GM12878 (cell line): ENCODE measurements at regions not wholly inside any gene's neighbourhood (a gene's known extent, or its start where the extent isn't known, plus 50 kb on each side); places are given as distances from the start of the nearest gene placed in this dataset.
"Not testable (repeated sequence)": the region's sequence is repeated elsewhere in the genome, so short reads cannot be mapped to it uniquely, and the experiment has no call there.

ENCODE experiments used
- ATAC-seq: fragments of 200-7000 bp; cut with Tn5 transposase; 3 replicates; pipeline ENCODE4 v1.9.1; 2020; ENCODE audit warnings: mild to moderate bottlenecking, moderate library complexity
- BruUV-seq: library from RNA; stranded (reverse); fragments of 400-500 nt; replicated peaks from 2 replicates; lab custom pipeline; 2021; lab: Mats Ljungman, UMichigan
- CTCF ChIA-PET: fragments of 300-600 bp; sonication (Branson Sonifier 250); formaldehyde crosslinking; extraction: SDS; loops from one replicate; lab custom pipeline; 2021; ENCODE audit warnings: inconsistent platforms; lab: Yijun Ruan, JAX
- POLR2A ChIA-PET: fragments of 350-600 bp; formaldehyde crosslinking; extraction: SDS; loops from one replicate; lab custom pipeline; 2021; ENCODE audit warnings: inconsistent platforms; lab: Charles Lee
- RAD21 ChIA-PET: fragments of 300-600 bp; sonication (Branson Sonifier 250); formaldehyde crosslinking; loops from one replicate; lab custom pipeline; 2023; ENCODE audit warnings: antibody characterized with exemption; ENCODE audit not compliant: unreplicated experiment; lab: Charles Lee
- SMC1A ChIA-PET: fragments of 300-600 bp; sonication (Branson Sonifier 250); formaldehyde crosslinking; loops from one replicate; lab custom pipeline; 2023; ENCODE audit not compliant: unreplicated experiment, uncharacterized antibody; lab: Charles Lee
- DNase-seq: peaks from one replicate; pipeline ENCODE4 v3.0.0-alpha.2; 2011; ENCODE audit warnings: low read depth, low spot score
- FAIRE-seq: peaks from 3 replicates; lab custom pipeline; 2011; peaks lifted over from hg19 to GRCh38; lab: Jason Lieb, UNC
- H2AFZ ChIP-seq: 2 replicates; pipeline ENCODE4 v1.6.0; 2011; ENCODE audit warnings: low read depth, low read length, control low read depth; ENCODE audit not compliant: control insufficient read depth
- H3K27ac ChIP-seq: 2 replicates; pipeline ENCODE4 v1.5.1; 2011; ENCODE audit warnings: control low read depth; ENCODE audit not compliant: control insufficient read depth, insufficient read depth
- H3K27me3 ChIP-seq, 2 experiments: replicated peaks in 1 of 2; 2 replicates each; pipeline versions ENCODE4 v1.6.0 to v1.6.1; 2011; ENCODE audit warnings: low read length in 1 of 2; ENCODE audit not compliant: control insufficient read depth in 2 of 2, insufficient read depth in 2 of 2
- H3K36me3 ChIP-seq, 2 experiments: 2 replicates each; pipeline ENCODE4 v1.5.1; 2011; ENCODE audit warnings: low read length in 1 of 2; ENCODE audit not compliant: control insufficient read depth in 2 of 2, insufficient read depth in 2 of 2
- H3K4me1 ChIP-seq: 2 replicates; pipeline ENCODE4 v1.6.1; 2011; ENCODE audit warnings: mild to moderate bottlenecking, low read length, moderate library complexity, mixed read lengths; ENCODE audit not compliant: control insufficient read depth, insufficient read depth
- H3K4me2 ChIP-seq: 2 replicates; pipeline ENCODE4 v1.6.0; 2011; ENCODE audit warnings: control low read depth; ENCODE audit not compliant: control insufficient read depth, insufficient read depth
- H3K4me3 ChIP-seq: fragments of 200-600 bp; sonication (generic); 2 replicates; pipeline ENCODE4 v1.5.1; 2016
- H3K79me2 ChIP-seq: 2 replicates; pipeline ENCODE4 v1.6.0; 2011; ENCODE audit warnings: low read length; ENCODE audit not compliant: control insufficient read depth, insufficient read depth
- H3K9ac ChIP-seq: 2 replicates; pipeline ENCODE4 v1.8.0; 2011; ENCODE audit warnings: low read length, control low read depth, mixed read lengths; ENCODE audit not compliant: control insufficient read depth, insufficient read depth
- H3K9me3 ChIP-seq: replicated peaks from 3 replicates; pipeline ENCODE4 v1.5.1; 2011; ENCODE audit warnings: mild to moderate bottlenecking, low read length; ENCODE audit not compliant: control insufficient read depth, insufficient read depth
- H4K20me1 ChIP-seq: 2 replicates; pipeline ENCODE4 v1.6.0; 2011; ENCODE audit not compliant: control insufficient read depth, insufficient read depth
- BACH1 ChIP-seq: fragments of 450-650 bp; IDR thresholded peaks from 2 replicates; pipeline ENCODE4 v1.6.1; 2017; ENCODE audit warnings: mild to moderate bottlenecking, borderline replicate concordance
- CBX5 ChIP-seq: sonication (generic); IDR thresholded peaks from 2 replicates; pipeline ENCODE4 v1.6.1; 2016; ENCODE audit warnings: low read depth, moderate library complexity, mild to moderate bottlenecking, inconsistent platforms
- HCFC1 ChIP-seq: fragments of 150-350 bp; IDR thresholded peaks from 2 replicates; pipeline ENCODE4 v1.6.1; 2014; ENCODE audit warnings: low read length
- HDAC6 ChIP-seq: fragments of 200-600 bp; sonication (generic); IDR thresholded peaks from one replicate; pipeline ENCODE4 v1.8.0; 2017; ENCODE audit warnings: antibody characterized with exemption; ENCODE audit not compliant: unreplicated experiment
- JUNB ChIP-seq: IDR thresholded peaks from 2 replicates; pipeline ENCODE4 v1.6.1; 2016; ENCODE audit warnings: antibody characterized with exemption, mild to moderate bottlenecking
- MAX ChIP-seq: IDR thresholded peaks from 2 replicates; pipeline ENCODE4 v1.6.1; 2012; ENCODE audit warnings: low read depth, low read length, improper control_type of control experiment
- NFIC ChIP-seq: IDR thresholded peaks from 2 replicates; pipeline ENCODE4 v1.6.1; 2012; ENCODE audit warnings: low read depth, mild to moderate bottlenecking, inconsistent platforms, low read length, moderate library complexity
- NRF1 ChIP-seq: conservative IDR thresholded peaks from 2 replicates; pipeline ENCODE4 v1.6.1; 2011; ENCODE audit warnings: mild to moderate bottlenecking, low read depth, low read length, improper control_type of control experiment
- SIX5 ChIP-seq: IDR thresholded peaks from 2 replicates; pipeline ENCODE4 v1.6.1; 2011; ENCODE audit warnings: mild to moderate bottlenecking, low read depth, low read length, moderate library complexity; ENCODE audit not compliant: severe bottlenecking
- WGBS: methylation state at CpG from one replicate; pipeline ENCODE4 v1.1.6; 2016; ENCODE audit warnings: low lambda C conversion rate; ENCODE audit not compliant: insufficient replicate concordance, insufficient coverage; ENCODE audit errors: missing lambda C conversion rate; 5-methylcytosine and 5-hydroxymethylcytosine counted together
- in situ Hi-C: fragments of 300-500 bp; cut with MboI; formaldehyde crosslinking; loops from 9 replicates; pipeline ENCODE4 v1.14.3; 2018; ENCODE audit warnings: mixed read lengths
- intact Hi-C: fragments of 100-400 bp; cut with micrococcal nuclease; formaldehyde crosslinking; loops from one replicate; pipeline ENCODE4 v1.14.2; 2022; ENCODE audit not compliant: unreplicated experiment
- TF ChIP-seq, protein P1 (sequence below): fragments of 450-650 bp; IDR thresholded peaks from 2 replicates; pipeline ENCODE4 v1.6.1; 2018; ENCODE audit warnings: mild to moderate bottlenecking, low read depth, moderate library complexity; ENCODE audit not compliant: partially characterized antibody
- TF ChIP-seq, protein P2 (sequence below): fragments of 450-650 bp; IDR thresholded peaks from 2 replicates; pipeline ENCODE4 v1.6.1; 2017; ENCODE audit warnings: borderline replicate concordance
- TF ChIP-seq, protein P3 (sequence below): fragments of 450-650 bp; IDR thresholded peaks from 2 replicates; pipeline ENCODE4 v1.6.1; 2017; ENCODE audit warnings: mild to moderate bottlenecking

DNA sequence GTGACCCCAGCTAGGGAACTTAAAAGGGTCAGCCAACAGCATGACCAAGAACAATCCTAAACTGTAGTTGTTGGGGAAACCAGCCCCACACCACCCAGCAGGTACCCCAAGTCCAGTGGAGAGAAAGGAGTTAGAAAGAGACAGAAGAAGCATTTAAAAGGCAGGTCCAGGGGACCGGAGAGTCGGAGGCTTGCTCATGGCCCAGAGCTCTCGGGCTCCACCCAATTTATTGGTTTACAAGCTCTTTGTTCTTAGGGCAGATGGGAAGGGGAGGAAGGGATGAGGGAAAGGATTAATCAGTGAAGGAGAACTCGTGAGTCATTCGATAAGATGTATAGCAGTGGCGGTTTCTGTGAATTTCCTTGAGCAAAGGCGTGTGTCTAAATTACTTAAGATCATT lies 431.6 kb downstream of the GBE1 start:
- H3K9me3 ChIP-seq, H3K4me1 ChIP-seq, H3K36me3 ChIP-seq, H3K79me2 ChIP-seq, H3K9ac ChIP-seq, H3K4me3 ChIP-seq, BruUV-seq, RAD21 ChIA-PET, intact Hi-C loops, H3K27me3 ChIP-seq, ATAC-seq, POLR2A ChIA-PET, DNase-seq, H3K4me2 ChIP-seq, in situ Hi-C loops, H4K20me1 ChIP-seq, H2AFZ ChIP-seq, H3K27ac ChIP-seq, FAIRE-seq, SMC1A ChIA-PET: not testable (repeated sequence)
- CTCF ChIA-PET = interaction anchor here (2.5 kb wide), 1 partner anchor 8 kb away, joined by 7 read pairs; no protein-coding TSS in a partner anchor
- WGBS = 43% methylated on average over 7 of the region's 7 CpGs

DNA sequence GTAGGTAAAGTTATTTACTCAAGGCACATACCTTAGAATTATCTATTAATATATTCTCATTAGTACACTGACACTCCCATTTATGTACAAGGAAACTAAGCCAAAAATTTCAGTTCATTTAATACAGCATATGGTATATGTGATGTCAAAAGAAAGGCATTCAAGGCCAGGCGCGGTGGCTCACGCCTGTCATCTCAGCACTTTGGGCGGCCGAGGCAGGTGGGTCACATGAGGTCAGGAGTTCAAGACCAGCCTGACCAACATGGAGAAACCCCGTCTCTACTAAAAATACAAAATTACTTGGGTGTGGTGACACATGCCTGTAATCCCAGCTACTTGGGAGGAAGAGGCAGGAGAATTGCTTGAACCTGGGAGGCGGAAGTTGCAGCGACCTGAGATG lies 435.2 kb downstream of the GBE1 start:
- RAD21 ChIA-PET = no interaction called here
- in situ Hi-C loops = no loop called here
- TF ChIP-seq CBX5 (no peak), HCFC1 (no peak), SIX5 (no peak), NRF1 (no peak), NFIC (no peak), JUNB (no peak), MAX (no peak), BACH1 (no peak), HDAC6 (no peak)
- TF ChIP-seq, protein P1, sequence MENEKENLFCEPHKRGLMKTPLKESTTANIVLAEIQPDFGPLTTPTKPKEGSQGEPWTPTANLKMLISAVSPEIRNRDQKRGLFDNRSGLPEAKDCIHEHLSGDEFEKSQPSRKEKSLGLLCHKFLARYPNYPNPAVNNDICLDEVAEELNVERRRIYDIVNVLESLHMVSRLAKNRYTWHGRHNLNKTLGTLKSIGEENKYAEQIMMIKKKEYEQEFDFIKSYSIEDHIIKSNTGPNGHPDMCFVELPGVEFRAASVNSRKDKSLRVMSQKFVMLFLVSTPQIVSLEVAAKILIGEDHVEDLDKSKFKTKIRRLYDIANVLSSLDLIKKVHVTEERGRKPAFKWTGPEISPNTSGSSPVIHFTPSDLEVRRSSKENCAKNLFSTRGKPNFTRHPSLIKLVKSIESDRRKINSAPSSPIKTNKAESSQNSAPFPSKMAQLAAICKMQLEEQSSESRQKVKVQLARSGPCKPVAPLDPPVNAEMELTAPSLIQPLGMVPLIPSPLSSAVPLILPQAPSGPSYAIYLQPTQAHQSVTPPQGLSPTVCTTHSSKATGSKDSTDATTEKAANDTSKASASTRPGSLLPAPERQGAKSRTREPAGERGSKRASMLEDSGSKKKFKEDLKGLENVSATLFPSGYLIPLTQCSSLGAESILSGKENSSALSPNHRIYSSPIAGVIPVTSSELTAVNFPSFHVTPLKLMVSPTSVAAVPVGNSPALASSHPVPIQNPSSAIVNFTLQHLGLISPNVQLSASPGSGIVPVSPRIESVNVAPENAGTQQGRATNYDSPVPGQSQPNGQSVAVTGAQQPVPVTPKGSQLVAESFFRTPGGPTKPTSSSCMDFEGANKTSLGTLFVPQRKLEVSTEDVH = no peak
- TF ChIP-seq, protein P2, sequence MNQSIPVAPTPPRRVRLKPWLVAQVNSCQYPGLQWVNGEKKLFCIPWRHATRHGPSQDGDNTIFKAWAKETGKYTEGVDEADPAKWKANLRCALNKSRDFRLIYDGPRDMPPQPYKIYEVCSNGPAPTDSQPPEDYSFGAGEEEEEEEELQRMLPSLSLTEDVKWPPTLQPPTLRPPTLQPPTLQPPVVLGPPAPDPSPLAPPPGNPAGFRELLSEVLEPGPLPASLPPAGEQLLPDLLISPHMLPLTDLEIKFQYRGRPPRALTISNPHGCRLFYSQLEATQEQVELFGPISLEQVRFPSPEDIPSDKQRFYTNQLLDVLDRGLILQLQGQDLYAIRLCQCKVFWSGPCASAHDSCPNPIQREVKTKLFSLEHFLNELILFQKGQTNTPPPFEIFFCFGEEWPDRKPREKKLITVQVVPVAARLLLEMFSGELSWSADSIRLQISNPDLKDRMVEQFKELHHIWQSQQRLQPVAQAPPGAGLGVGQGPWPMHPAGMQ = no peak
- TF ChIP-seq, protein P3, sequence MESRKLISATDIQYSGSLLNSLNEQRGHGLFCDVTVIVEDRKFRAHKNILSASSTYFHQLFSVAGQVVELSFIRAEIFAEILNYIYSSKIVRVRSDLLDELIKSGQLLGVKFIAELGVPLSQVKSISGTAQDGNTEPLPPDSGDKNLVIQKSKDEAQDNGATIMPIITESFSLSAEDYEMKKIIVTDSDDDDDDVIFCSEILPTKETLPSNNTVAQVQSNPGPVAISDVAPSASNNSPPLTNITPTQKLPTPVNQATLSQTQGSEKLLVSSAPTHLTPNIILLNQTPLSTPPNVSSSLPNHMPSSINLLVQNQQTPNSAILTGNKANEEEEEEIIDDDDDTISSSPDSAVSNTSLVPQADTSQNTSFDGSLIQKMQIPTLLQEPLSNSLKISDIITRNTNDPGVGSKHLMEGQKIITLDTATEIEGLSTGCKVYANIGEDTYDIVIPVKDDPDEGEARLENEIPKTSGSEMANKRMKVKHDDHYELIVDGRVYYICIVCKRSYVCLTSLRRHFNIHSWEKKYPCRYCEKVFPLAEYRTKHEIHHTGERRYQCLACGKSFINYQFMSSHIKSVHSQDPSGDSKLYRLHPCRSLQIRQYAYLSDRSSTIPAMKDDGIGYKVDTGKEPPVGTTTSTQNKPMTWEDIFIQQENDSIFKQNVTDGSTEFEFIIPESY = no peak

More for the DNA sequence above, 435.2 kb downstream of the GBE1 start:
- 47% methylated on average over 8 of the region's 8 CpGs for WGBS
- H2AFZ ChIP-seq = no peak overlapping the region
- no peak overlapping the region for H3K9ac ChIP-seq
- ChIA-PET SMC1A (interaction anchor here (1.1 kb wide), 1 partner anchor 8 kb away, joined by 3 read pairs; no protein-coding TSS in a partner anchor), CTCF (interaction anchor here (1.3 to 1.7 kb wide), 2 partner anchors 14 to 17 kb away, joined by 3 to 6 read pairs; no protein-coding TSS in a partner anchor), POLR2A (no interaction called here)
- no peaks in the 10 kb centered on the region for H3K79me2 ChIP-seq
- H3K27ac ChIP-seq = no peak overlapping the region
- DNase-seq (no peak), ATAC-seq (no peak), FAIRE-seq (no peak)
- H3K36me3 ChIP-seq = no peaks in the 10 kb centered on the region
- intact Hi-C loops = no loop called here
- no peaks in the 10 kb centered on the region for H3K9me3 ChIP-seq
- H3K27me3 ChIP-seq = no peaks in the 10 kb centered on the region
- BruUV-seq = no TSS peak
- no peaks in the 10 kb centered on the region for H3K4me1 ChIP-seq
- no peaks in the 10 kb centered on the region for H4K20me1 ChIP-seq
- H3K4me3 ChIP-seq = no peak overlapping the region
- H3K4me2 ChIP-seq = no peak overlapping the region
